ENCODE measurements at regions not wholly inside any gene's neighbourhood (a gene's known extent, or its start where the extent isn't known, plus 50 kb on each side); places are given as distances from the start of the nearest gene placed in this dataset.
"Not testable (repeated sequence)": the region's sequence is repeated elsewhere in the genome, so short reads cannot be mapped to it uniquely, and the experiment has no call there.

- 98% methylated on average over 3 of the region's 3 CpGs for WGBS
- no peak for DNase-seq (ENCODE audit: extremely low spot score)
- intact Hi-C loops (cut with DNase I): no loop called here
- Histone ChIP-seq H3K27me3 (no peaks in the 10 kb centered on the region), H3K27ac (replicated peaks in 1 of 4) (no peak overlapping the region), H3K4me1 (no peaks in the 10 kb centered on the region), H3K9me3 (no peaks in the 10 kb centered on the region), H3K36me3 (no peaks in the 10 kb centered on the region), H3K4me3 (no peak overlapping the region)
- no peak for TF ChIP-seq CTCF (IDR thresholded peaks at IDR 0.05)
- no peak for TF ChIP-seq EP300 (IDR thresholded peaks at IDR 0.05)
- TF ChIP-seq POLR2AphosphoS5 (IDR thresholded peaks at IDR 0.05): no peak
- TF ChIP-seq POLR2A (IDR thresholded peaks at IDR 0.05; ENCODE audit: low read depth): no peak
Observed at GRCh38 chrX:93404121-93404520, 269.3 kb downstream of the NAP1L3 start.

- Histone ChIP-seq H3K36me3 (no peaks in the 10 kb centered on the region), H3K9me3 (no peaks in the 10 kb centered on the region), H3K4me3 (no peak overlapping the region), H3K27ac (replicated peaks in 1 of 4) (no peak overlapping the region), H3K27me3 (no peaks in the 10 kb centered on the region), H3K4me1 (peaks cover 0 to 7% (median 0%) of the 10 kb centered on the region in 4 donors)
- 68% methylated on average over 7 of the region's 7 CpGs for WGBS
- intact Hi-C loops (cut with DNase I): no loop called here
- DNase-seq (ENCODE audit: extremely low spot score): no peak
- TF ChIP-seq POLR2A (IDR thresholded peaks at IDR 0.05; ENCODE audit: low read depth): no peak
- TF ChIP-seq EP300 (IDR thresholded peaks at IDR 0.05): no peak
- no peak for TF ChIP-seq POLR2AphosphoS5 (IDR thresholded peaks at IDR 0.05)
- TF ChIP-seq CTCF (IDR thresholded peaks at IDR 0.05): no peak
Observed at GRCh38 chrX:93354651-93355050, 318.7 kb downstream of the NAP1L3 start.

- no peaks in the 10 kb centered on the region for H3K36me3 ChIP-seq
- 93% methylated on average over 3 of the region's 3 CpGs for whole genome bisulfite sequencing
- no peak overlapping the region for H3K27ac ChIP-seq (replicated peaks in 1 of 4)
- peaks cover 0 to 7% (median 0%) of the 10 kb centered on the region in 4 donors for H3K4me1 ChIP-seq
- H3K4me3 ChIP-seq: no peak overlapping the region
- intact Hi-C loops (cut with DNase I): no loop called here
- no peaks in the 10 kb centered on the region for H3K27me3 ChIP-seq
- peaks cover 0 to 6% (median 0%) of the 10 kb centered on the region in 4 donors for H3K9me3 ChIP-seq
- TF ChIP-seq POLR2AphosphoS5 (IDR thresholded peaks at IDR 0.05) (no peak), EP300 (IDR thresholded peaks at IDR 0.05) (no peak), POLR2A (IDR thresholded peaks at IDR 0.05; ENCODE audit: low read depth) (no peak), CTCF (IDR thresholded peaks at IDR 0.05) (no peak)
- no peak for DNase-seq (ENCODE audit: extremely low spot score)
Observed at GRCh38 chrX:93346309-93346708, 327.1 kb downstream of the NAP1L3 start.

- H3K9me3 ChIP-seq; H3K36me3 ChIP-seq; DNase-seq (ENCODE audit: extremely low spot score); H3K27ac ChIP-seq (replicated peaks in 1 of 4); H3K4me1 ChIP-seq; intact Hi-C loops (cut with DNase I); H3K4me3 ChIP-seq; H3K27me3 ChIP-seq: not testable (repeated sequence)
- 93% methylated on average over 2 of the region's 2 CpGs for WGBS
Observed at GRCh38 chrX:93344287-93344686, 329.1 kb downstream of the NAP1L3 start.

GRCh38 chrX:93332329-93332728 is 341.0 kb downstream of the NAP1L3 start:
- H3K27ac ChIP-seq (replicated peaks in 1 of 4): no peak overlapping the region
- no peaks in the 10 kb centered on the region for H3K9me3 ChIP-seq
- WGBS: 19% methylated on average over 2 of the region's 2 CpGs
- TF ChIP-seq POLR2AphosphoS5 (IDR thresholded peaks at IDR 0.05): no peak
- no peak for TF ChIP-seq POLR2A (IDR thresholded peaks at IDR 0.05; ENCODE audit: low read depth)
- no peak for TF ChIP-seq EP300 (IDR thresholded peaks at IDR 0.05)
- no peak for TF ChIP-seq CTCF (IDR thresholded peaks at IDR 0.05)
- no peaks in the 10 kb centered on the region for H3K36me3 ChIP-seq
- DNase-seq (ENCODE audit: extremely low spot score): no peak
- H3K27me3 ChIP-seq: no peaks in the 10 kb centered on the region
- no peak overlapping the region for H3K4me3 ChIP-seq
- intact Hi-C loops (cut with DNase I): no loop called here
- H3K4me1 ChIP-seq: no peaks in the 10 kb centered on the region
